Neural progenitor cell (in vitro differentiated cells): ENCODE measurements at regions not wholly inside any gene's neighbourhood (a gene's known extent, or its start where the extent isn't known, plus 50 kb on each side); places are given as distances from the start of the nearest gene placed in this dataset.
"Not testable (repeated sequence)": the region's sequence is repeated elsewhere in the genome, so short reads cannot be mapped to it uniquely, and the experiment has no call there.

Source experiments
- DNase-seq: peaks from one replicate; pipeline ENCODE4 v3.0.0-alpha.2; 2016; ENCODE audit warnings: low spot score
- H2AFZ ChIP-seq: fragments of 200-600 bp; sonication (generic); replicated peaks from 2 replicates; pipeline ENCODE4 v1.6.1; 2016; ENCODE audit warnings: antibody characterized with exemption
- H3F3A ChIP-seq: fragments of 200-600 bp; sonication (generic); 2 replicates; pipeline ENCODE4 v1.6.1; 2016; ENCODE audit warnings: antibody characterized with exemption, low read depth
- H3K27ac ChIP-seq: fragments of 200-600 bp; sonication (generic); 2 replicates; pipeline ENCODE4 v1.5.1; 2016; ENCODE audit warnings: mild to moderate bottlenecking
- H3K27me3 ChIP-seq: fragments of 200-600 bp; sonication (generic); 2 replicates; pipeline ENCODE4 v1.6.1; 2016; ENCODE audit warnings: mild to moderate bottlenecking, moderate library complexity
- H3K36me3 ChIP-seq: fragments of 200-600 bp; sonication (generic); 2 replicates; pipeline ENCODE4 v1.5.1; 2016
- H3K4me1 ChIP-seq: fragments of 200-600 bp; sonication (generic); 2 replicates; pipeline ENCODE4 v1.6.1; 2016; ENCODE audit warnings: mixed run types
- H3K4me2 ChIP-seq: fragments of 200-600 bp; sonication (generic); 2 replicates; pipeline ENCODE4 v1.6.1; 2016
- H3K4me3 ChIP-seq: fragments of 200-600 bp; sonication (generic); 2 replicates; pipeline ENCODE4 v1.5.1; 2016
- H3K79me2 ChIP-seq: fragments of 200-600 bp; sonication (generic); 2 replicates; pipeline ENCODE4 v1.6.1; 2016; ENCODE audit warnings: low read depth
- H3K9ac ChIP-seq: fragments of 200-600 bp; sonication (generic); 2 replicates; pipeline ENCODE4 v1.6.1; 2016
- H3K9me3 ChIP-seq: fragments of 200-600 bp; sonication (generic); 2 replicates; pipeline ENCODE4 v1.5.1; 2016; ENCODE audit warnings: low read depth
- H4K20me1 ChIP-seq: fragments of 200-600 bp; sonication (generic); 2 replicates; pipeline ENCODE4 v1.6.1; 2016; ENCODE audit warnings: low read depth
- H3K27ac Mint-ChIP-seq: 3 replicates; pipeline ENCODE4 v1.8.0; 2021; ENCODE audit warnings: mixed read lengths
- H3K27me3 Mint-ChIP-seq: 2 replicates; pipeline ENCODE4 v1.8.0; 2022; ENCODE audit warnings: low read depth, mild to moderate bottlenecking, inconsistent platforms, moderate library complexity, mixed read lengths; ENCODE audit not compliant: insufficient read depth
- H3K36me3 Mint-ChIP-seq: 3 replicates; pipeline ENCODE4 v1.8.0; 2021; ENCODE audit warnings: mixed read lengths
- H3K4me1 Mint-ChIP-seq: 3 replicates; pipeline ENCODE4 v1.8.0; 2021; ENCODE audit warnings: mixed read lengths
- H3K4me3 Mint-ChIP-seq: 3 replicates; pipeline ENCODE4 v1.8.0; 2021; ENCODE audit warnings: mild to moderate bottlenecking, moderate library complexity, mixed read lengths
- H3K9me3 Mint-ChIP-seq: 3 replicates; pipeline ENCODE4 v1.8.0; 2020; ENCODE audit warnings: mixed read lengths
- CTCF ChIP-seq: fragments of 200-600 bp; sonication (generic); IDR thresholded peaks from 2 replicates; pipeline ENCODE4 v1.5.1; 2017; ENCODE audit warnings: antibody characterized with exemption, mild to moderate bottlenecking
- EZH2 ChIP-seq: fragments of 200-600 bp; sonication (generic); IDR thresholded peaks from 2 replicates; pipeline ENCODE4 v1.6.1; 2017; ENCODE audit warnings: antibody characterized with exemption, mild to moderate bottlenecking, moderate library complexity
- EZH2phosphoT487 ChIP-seq: fragments of 200-600 bp; sonication (generic); IDR thresholded peaks from 2 replicates; pipeline ENCODE4 v1.6.1; 2017; ENCODE audit warnings: antibody characterized with exemption

GRCh38 chr3:83218383-83219200 is 1457.1 kb upstream of the GBE1 start:
- TF ChIP-seq EZH2 (no peak), CTCF (no peak), EZH2phosphoT487 (no peak)
- H3K4me2 ChIP-seq, result no peak overlapping the region
- H3K4me1 ChIP-seq, result no peaks in the 10 kb centered on the region
- H3K79me2 ChIP-seq, result no peaks in the 10 kb centered on the region
- no peak overlapping the region for H3K27ac ChIP-seq
- H3K36me3 ChIP-seq, result no peaks in the 10 kb centered on the region
- no peaks in the 10 kb centered on the region for H4K20me1 ChIP-seq
- Mint-ChIP-seq H3K4me1 (no peaks in the 10 kb centered on the region), H3K36me3 (no peaks in the 10 kb centered on the region), H3K4me3 (no peak overlapping the region), H3K27me3 (peaks cover 2% of the 10 kb centered on the region), H3K27ac (no peak overlapping the region), H3K9me3 (no peaks in the 10 kb centered on the region)
- no peak overlapping the region for H2AFZ ChIP-seq
- no peaks in the 10 kb centered on the region for H3F3A ChIP-seq
- H3K27me3 ChIP-seq, result no peaks in the 10 kb centered on the region
- no peaks in the 10 kb centered on the region for H3K9me3 ChIP-seq
- no peak overlapping the region for H3K4me3 ChIP-seq
- DNase-seq, result no peak
- H3K9ac ChIP-seq, result no peak overlapping the region

GRCh38 chr3:83217595-83218118 is 1456.2 kb upstream of the GBE1 start:
- not testable (repeated sequence) for H3K27ac Mint-ChIP-seq, H3K9me3 ChIP-seq, H3K4me3 ChIP-seq, H2AFZ ChIP-seq, H3K4me3 Mint-ChIP-seq, DNase-seq, H3K9me3 Mint-ChIP-seq, H3K36me3 ChIP-seq, H3K4me1 ChIP-seq, H3K27me3 Mint-ChIP-seq, H3K36me3 Mint-ChIP-seq, H3K79me2 ChIP-seq, H3K4me2 ChIP-seq, H3F3A ChIP-seq, H3K27ac ChIP-seq, H3K9ac ChIP-seq, H3K27me3 ChIP-seq, H3K4me1 Mint-ChIP-seq, H4K20me1 ChIP-seq

GRCh38 chr3:83216919-83217594 is 1455.6 kb upstream of the GBE1 start:
- TF ChIP-seq CTCF, result no peak
- no peak for TF ChIP-seq EZH2phosphoT487
- Histone ChIP-seq H3K4me2 (no peak overlapping the region), H3K79me2 (no peaks in the 10 kb centered on the region), H3K9me3 (no peaks in the 10 kb centered on the region), H4K20me1 (no peaks in the 10 kb centered on the region), H3F3A (no peaks in the 10 kb centered on the region), H3K4me3 (no peak overlapping the region), H3K9ac (no peak overlapping the region), H3K36me3 (no peaks in the 10 kb centered on the region), H3K27ac (no peak overlapping the region), H2AFZ (no peak overlapping the region), H3K4me1 (no peaks in the 10 kb centered on the region), H3K27me3 (no peaks in the 10 kb centered on the region)
- Mint-ChIP-seq H3K27ac (no peak overlapping the region), H3K9me3 (no peaks in the 10 kb centered on the region), H3K36me3 (no peaks in the 10 kb centered on the region), H3K4me3 (no peak overlapping the region), H3K4me1 (no peaks in the 10 kb centered on the region), H3K27me3 (peaks cover 2% of the 10 kb centered on the region)
- no peak for DNase-seq

- no peak overlapping the region for H3K27ac Mint-ChIP-seq
- Histone ChIP-seq H3K36me3 (no peaks in the 10 kb centered on the region), H3K4me3 (no peak overlapping the region), H2AFZ (no peak overlapping the region), H3K4me1 (no peaks in the 10 kb centered on the region), H3K4me2 (no peak overlapping the region), H3K9ac (no peak overlapping the region), H3K27me3 (no peaks in the 10 kb centered on the region), H3K27ac (no peak overlapping the region), H4K20me1 (no peaks in the 10 kb centered on the region), H3K79me2 (no peaks in the 10 kb centered on the region), H3F3A (no peaks in the 10 kb centered on the region), H3K9me3 (no peaks in the 10 kb centered on the region)
- TF ChIP-seq EZH2phosphoT487 (no peak), EZH2 (no peak), CTCF (no peak)
- H3K36me3 Mint-ChIP-seq, result no peaks in the 10 kb centered on the region
- no peaks in the 10 kb centered on the region for H3K4me1 Mint-ChIP-seq
- no peak for DNase-seq
- H3K27me3 Mint-ChIP-seq, result no peaks in the 10 kb centered on the region
- H3K9me3 Mint-ChIP-seq, result no peaks in the 10 kb centered on the region
- H3K4me3 Mint-ChIP-seq, result no peak overlapping the region
Observed at GRCh38 chr3:83195243-83195642, 1433.8 kb upstream of the GBE1 start.
